Inflammatory macrophage treated with lipopolysaccharide for 1 hour (primary cell): ENCODE measurements at regions not wholly inside any gene's neighbourhood (a gene's known extent, or its start where the extent isn't known, plus 50 kb on each side); places are given as distances from the start of the nearest gene placed in this dataset.

Experiments
- DNase-seq, 2 donors: peaks; one replicate each; pipeline ENCODE4 v3.0.0-alpha.2; 2020 to 2022

GRCh38 chr11:81495699-81496292, 1237.9 kb downstream of the FAM181B start:
- no peak for DNase-seq

DNA sequence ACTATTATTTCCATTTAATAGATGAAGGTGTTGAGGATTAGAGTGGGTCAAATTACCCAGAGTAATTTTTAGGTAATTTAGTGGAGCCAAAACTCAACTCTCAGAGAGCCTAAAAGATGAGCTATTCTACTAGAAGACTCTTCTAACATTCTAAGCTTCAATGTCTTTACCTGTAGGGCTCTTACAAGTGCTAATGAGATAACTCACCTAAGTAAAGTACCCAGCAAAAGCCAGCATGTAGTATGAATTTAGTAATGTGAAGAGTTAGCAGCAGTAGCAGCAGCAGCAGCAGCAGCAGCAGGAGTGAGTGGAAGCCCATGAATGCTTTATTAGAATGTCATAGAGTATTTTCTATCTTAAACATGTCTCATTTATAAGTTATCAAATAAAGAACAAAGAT, 1239.2 kb downstream of the FAM181B start:
- no peak for DNase-seq

- no peak for DNase-seq
Observed at GRCh38 chr11:81492923-81493445, 1240.7 kb downstream of the FAM181B start.

DNA sequence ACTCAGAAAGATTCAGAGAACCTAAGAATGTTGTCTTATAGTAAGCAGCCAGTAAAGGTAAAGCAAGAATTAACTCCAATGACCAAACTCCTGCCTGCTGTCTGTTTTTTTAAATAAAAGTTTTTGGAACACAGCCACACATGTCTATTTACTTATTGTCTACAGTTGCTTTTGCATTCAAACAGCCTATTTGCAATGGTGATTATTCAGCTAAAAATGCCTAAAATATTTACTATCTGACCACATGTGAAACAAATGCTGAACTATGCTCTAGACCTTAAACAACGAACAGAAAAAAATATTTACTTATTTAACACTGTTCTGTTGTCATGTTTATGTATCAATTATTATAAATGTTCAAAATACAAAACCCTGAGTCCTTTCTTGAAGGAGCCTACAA, 1246.6 kb downstream of the FAM181B start:
- no peak for DNase-seq

DNA sequence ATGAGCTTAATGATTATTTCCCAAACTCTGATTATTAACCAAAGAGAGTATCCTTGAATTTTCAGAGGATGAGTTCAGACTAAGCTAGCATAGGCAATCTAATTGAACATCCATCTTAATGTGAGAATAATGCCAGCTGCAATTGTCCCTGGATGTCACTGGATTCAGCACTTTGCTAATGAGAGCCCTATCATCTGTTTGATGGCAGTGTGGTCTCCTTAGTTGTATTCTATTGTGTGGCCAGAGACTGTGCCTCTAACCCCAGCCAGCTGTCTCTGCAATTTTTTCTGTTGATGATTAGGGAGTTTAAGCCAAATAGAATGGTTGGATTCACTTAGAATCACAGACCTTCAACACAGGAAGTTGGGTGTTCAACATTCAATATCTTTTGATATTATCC, 1249.5 kb downstream of the FAM181B start:
- no peak for DNase-seq

DNA sequence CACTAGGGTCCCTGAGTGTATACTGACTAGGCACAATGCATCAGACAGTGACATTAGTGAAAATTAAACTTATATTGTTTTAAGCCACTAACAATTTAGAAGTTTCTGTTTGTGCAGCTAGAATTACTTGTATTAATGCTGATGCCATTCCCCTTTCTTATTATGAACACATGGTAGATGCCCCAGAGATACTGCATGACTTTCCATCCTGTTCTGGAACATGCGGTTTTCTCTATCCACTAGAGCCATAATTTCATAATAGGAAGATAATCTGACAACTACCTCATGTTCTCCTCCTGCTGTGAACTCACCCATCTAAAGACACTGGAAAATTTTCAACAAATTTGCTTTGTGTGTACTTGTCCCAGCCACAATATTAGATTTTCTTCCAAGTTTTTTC, 1256.4 kb downstream of the FAM181B start:
- DNase-seq = no peak

DNA sequence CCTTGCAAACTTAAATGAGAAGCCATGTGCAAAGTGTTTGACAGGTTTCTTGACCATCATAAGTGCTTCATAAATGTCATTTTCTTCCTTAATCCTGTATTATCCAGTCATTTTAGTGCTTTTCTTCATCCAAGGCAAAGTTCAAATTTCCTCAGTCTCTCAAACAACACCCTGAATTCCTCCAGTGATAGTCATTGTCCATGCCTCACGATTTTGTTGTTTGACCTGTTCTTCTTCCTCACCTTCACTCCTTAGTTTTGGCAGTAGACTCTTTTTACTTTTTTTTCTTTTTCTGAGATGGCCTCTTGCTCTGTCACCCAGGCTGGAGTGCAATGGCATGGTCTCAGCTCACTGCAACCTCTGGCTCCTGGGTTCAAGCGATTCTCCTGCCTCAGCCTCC, 1257.3 kb downstream of the FAM181B start:
- no peak for DNase-seq

GRCh38 chr11:81472646-81473045, 1261.0 kb downstream of the FAM181B start:
- no peak for DNase-seq

- no peak for DNase-seq
Observed at GRCh38 chr11:81470446-81470845, 1263.2 kb downstream of the FAM181B start.

GRCh38 chr11:81459766-81460306, 1273.8 kb downstream of the FAM181B start:
- DNase-seq = no peak

DNA sequence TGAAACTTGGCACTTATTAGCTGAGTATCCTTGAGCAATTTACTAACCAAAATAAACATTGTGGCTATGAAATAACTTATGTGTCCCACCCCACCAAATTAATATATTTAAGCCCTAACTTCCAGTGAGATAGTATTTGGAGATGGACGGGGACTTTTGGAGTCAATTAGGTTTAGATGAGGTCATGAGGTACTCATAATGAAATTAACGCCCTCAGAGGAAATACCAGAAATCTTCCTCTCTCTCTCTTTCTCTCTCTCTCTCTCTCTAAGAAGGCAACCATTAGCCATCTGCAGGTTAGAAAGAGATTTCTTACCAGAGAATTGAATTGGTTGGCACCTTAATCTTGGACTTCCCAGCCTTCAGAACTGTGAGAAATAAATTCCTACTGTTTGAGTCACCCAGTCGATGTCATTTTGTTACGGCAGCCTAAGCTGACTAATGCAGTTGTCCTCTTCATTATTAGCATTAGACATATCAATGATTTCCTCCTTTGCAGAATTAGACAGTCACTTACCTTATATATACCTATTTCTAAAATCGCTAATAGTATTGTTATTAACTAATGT, 1284.0 kb downstream of the FAM181B start:
- no peak for DNase-seq

DNA sequence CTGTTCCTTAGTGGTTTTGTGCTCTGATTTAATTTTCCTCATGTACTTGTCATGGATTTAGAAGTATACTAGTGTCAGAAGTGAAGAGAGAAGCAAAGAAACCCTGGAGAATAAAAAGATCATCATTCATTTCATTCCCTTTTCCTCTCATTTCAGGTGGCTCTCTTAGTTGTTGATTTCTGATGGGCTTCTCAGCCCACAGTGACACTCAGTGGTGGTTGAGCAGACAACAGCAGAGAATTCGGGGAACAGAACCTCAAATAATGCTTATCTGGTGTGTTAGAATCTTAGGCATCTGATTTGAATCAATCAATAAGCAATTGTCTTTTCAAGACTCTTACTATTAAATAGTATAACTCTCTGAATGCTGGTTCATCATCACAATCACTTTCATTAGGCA, 1289.4 kb downstream of the FAM181B start:
- no peak for DNase-seq

- no peak for DNase-seq
Observed at GRCh38 chr11:81432333-81432732, 1301.3 kb downstream of the FAM181B start.

DNA sequence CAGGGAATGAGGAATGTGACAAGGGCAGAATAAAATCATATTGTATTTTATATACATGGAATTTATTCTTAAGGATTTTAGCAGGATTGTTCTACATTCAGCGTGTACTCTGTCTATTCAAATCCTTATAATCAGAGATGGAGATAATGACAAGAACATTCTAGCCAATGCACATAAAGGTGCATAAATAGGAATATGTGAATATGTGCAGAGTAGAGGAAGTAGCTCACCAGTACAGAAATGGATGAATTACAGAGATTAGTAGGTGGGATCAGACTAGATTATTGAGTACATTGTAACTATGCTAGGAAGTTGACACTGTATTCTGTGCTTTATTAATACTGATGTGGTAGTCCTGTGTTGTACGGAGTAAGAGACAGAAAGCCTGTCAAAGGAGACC, 1308.8 kb downstream of the FAM181B start:
- no peak for DNase-seq

GRCh38 chr11:81422402-81422801, 1311.3 kb downstream of the FAM181B start:
- no peak for DNase-seq

DNA sequence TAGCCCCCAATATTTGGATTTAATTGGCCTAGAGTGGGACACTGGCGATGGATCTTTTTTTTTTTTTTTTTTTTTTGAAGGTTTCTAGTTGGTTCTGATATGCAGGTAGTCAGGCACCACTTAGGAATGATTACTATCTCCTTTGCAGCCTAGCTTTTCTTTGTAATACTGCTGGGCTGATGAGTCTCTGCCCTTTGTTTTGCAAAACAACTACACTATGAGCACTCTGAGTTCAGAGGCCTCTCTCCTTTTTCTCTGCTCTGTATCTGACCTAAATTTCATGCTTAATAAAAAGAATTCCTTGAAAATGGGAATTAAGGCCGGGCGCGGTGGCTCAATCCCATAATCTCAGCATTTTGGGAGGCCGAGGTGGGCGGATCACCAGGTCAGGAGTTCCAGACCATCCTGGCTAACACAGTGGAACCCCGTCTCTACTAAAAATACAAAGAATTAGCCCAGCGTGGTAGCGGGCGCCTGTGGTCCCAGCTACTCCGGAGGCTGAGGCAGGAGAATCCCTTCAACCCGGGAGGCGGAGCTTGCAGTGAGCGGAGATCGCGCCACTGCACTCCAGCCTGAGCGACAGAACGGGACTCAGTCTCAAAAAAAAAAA, 1312.3 kb downstream of the FAM181B start:
- DNase-seq = no peak

DNA sequence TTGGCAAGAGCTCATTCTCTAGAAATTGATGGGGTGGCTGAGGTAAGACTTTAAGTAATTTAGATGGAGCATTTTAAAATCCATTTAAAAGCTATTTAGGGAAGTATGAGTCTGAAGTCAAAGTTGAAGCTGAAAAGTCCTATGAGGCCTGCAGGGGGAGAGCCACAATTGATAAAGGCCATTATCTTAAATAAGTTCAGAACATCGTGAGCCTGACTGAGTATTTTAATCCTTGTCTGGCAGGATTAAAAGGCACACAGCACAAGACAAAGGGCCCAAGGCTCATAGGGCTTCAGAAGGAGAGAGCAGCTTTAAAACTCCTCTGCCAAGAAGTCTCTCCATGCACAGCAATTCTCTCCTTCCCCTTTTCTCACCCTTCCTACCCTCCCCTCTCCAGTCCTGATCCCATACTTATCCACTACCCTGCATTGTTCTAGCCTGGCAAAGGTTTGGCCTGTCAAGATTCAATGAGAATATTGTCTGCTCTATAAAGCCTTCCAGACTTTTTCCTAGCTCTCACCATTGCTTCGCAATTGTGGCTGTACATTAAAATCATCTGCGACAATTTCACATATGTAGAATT, 1312.9 kb downstream of the FAM181B start:
- DNase-seq = no peak

GRCh38 chr11:81397316-81397715, 1336.3 kb downstream of the FAM181B start:
- no peak for DNase-seq

GRCh38 chr11:81394311-81394710, 1339.4 kb downstream of the FAM181B start:
- no peak for DNase-seq

GRCh38 chr11:81388326-81388725, 1345.3 kb downstream of the FAM181B start:
- no peak for DNase-seq

- DNase-seq = no peak
Observed at GRCh38 chr11:81380395-81380794, 1353.3 kb downstream of the FAM181B start.

- DNase-seq = no peak
Observed at GRCh38 chr11:81377418-81377817, 1356.2 kb downstream of the FAM181B start.

DNA sequence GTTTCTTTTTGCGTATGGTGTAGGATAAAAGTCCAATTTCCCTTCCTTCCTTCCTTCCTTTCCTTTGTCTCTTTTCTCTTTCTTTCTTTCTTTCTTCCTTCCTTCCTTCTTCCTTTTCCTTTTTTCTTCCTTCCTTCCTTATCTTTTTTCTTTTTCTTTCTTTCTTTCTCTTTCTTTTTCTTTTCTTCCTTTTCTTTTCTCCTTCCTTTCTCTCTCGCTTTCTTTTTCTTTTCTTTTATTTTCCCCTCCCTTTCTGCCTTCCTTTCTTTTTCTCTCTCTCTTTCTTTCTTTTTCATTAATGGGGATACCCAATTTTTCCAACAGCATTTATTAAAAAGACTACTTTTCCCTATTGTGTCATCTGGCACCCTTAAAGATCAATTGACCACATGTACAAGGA, 1359.7 kb downstream of the FAM181B start:
- DNase-seq = no peak

GRCh38 chr11:81368192-81368591, 1365.5 kb downstream of the FAM181B start:
- DNase-seq = no peak
